ENCODE measurements at regions not wholly inside any gene's neighbourhood (a gene's known extent, or its start where the extent isn't known, plus 50 kb on each side); places are given as distances from the start of the nearest gene placed in this dataset.

DNA sequence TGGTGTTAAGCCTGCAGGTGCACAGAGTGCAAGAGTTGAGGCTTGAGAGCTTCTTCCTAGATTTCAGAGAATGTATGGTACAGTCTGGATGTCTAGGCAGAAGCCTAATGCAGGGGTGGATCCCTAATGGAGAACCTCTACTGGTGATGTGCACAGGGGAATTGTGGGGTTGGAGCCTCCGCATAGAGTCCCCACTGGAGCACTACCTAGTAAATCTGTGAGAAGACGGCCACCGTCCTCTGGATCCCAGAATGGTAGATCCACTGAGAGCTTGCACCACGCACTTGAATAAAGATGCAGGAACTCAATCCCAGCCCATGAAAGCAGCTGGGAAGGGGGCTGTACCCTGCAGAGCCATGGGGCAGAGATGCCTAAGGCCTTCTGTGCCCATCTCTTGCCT, 699.4 kb upstream of the FAM174A start:
- Histone ChIP-seq H3K36me3 (ENCODE audit: control insufficient read depth in 1 of 2, insufficient read depth in 2 of 2, low read length in 1 of 2) (no peaks in the 10 kb centered on the region), H3K4me1 (ENCODE audit: control insufficient read depth in 1 of 2, insufficient read depth in 2 of 2, low read length in 2 of 2) (no peaks in the 10 kb centered on the region), H3K27me3 (ENCODE audit: control insufficient read depth in 1 of 2, insufficient read depth in 2 of 2, low read length in 1 of 2) (no peaks in the 10 kb centered on the region), H3K27ac (ENCODE audit: low read depth in 1 of 2, low read length in 2 of 2) (no peak overlapping the region), H3K9me3 (ENCODE audit: control insufficient read depth, low read length) (no peaks in the 10 kb centered on the region), H3K4me3 (ENCODE audit: low read length in 2 of 2) (no peak overlapping the region)
- 90 to 97% methylated on average over 4 of the region's 4 CpGs for WGBS, 2 donors
- intact Hi-C loops (cut with DNase I): no loop called here
- peak in 1 of 2 donors; percentile 38 for DNase-seq
- no peak for ATAC-seq (ENCODE audit: low FRiP score)

DNA sequence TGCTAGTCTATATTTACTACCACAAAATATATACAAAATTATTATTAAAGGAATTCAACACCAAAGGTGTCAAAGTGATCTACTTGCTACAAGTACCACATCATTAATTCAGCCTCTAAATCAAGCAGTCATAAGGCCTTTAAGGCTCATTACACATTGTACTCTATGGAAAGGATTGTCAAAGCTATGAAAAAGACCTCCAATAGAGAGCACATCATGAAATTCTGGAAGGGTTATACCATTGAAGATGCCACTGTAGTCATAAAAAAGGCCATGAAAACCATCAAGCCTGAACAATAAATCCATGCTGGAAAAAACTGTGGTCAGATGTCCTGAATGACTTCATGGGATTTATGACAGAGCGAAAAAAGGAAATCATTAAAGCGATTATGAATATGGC, 708.0 kb upstream of the FAM174A start:
- intact Hi-C loops (cut with DNase I): no loop called here
- no peaks in the 10 kb centered on the region for H3K9me3 ChIP-seq (ENCODE audit: control insufficient read depth, low read length)
- H3K27ac ChIP-seq (ENCODE audit: low read depth in 1 of 2, low read length in 2 of 2): no peak overlapping the region
- H3K4me1 ChIP-seq (ENCODE audit: control insufficient read depth in 1 of 2, insufficient read depth in 2 of 2, low read length in 2 of 2): no peaks in the 10 kb centered on the region
- no peak for DNase-seq
- H3K27me3 ChIP-seq (ENCODE audit: control insufficient read depth in 1 of 2, insufficient read depth in 2 of 2, low read length in 1 of 2): no peaks in the 10 kb centered on the region
- ATAC-seq (ENCODE audit: low FRiP score): no peak
- WGBS, 2 donors: 87 to 88% methylated on average over 2 of the region's 2 CpGs
- H3K4me3 ChIP-seq (ENCODE audit: low read length in 2 of 2): no peak overlapping the region
- H3K36me3 ChIP-seq (ENCODE audit: control insufficient read depth in 1 of 2, insufficient read depth in 2 of 2, low read length in 1 of 2): no peaks in the 10 kb centered on the region

DNA sequence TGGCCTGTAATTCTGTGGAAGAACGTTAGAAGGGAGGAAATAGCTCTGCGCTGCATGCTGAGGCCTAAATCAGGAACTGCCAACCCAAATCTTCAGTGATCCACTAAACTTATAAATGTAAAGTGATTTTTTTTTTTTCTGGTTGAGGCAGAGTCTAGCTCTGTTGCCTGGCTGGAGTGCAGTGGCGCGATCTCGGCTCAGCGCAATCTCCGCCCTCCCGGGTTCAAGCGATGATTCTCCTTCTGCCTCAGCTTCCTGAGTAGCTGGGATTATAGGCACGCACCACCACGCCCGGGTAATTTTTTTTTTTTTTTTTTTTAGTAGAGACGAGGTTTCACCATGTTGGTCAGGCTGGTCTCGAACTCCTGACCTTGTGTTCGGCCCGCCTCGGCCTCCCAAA, 717.4 kb upstream of the FAM174A start:
- H3K4me1 ChIP-seq (ENCODE audit: control insufficient read depth in 1 of 2, insufficient read depth in 2 of 2, low read length in 2 of 2): no peaks in the 10 kb centered on the region
- no peak for ATAC-seq (ENCODE audit: low FRiP score)
- H3K27ac ChIP-seq (ENCODE audit: low read depth in 1 of 2, low read length in 2 of 2): no peak overlapping the region
- H3K4me3 ChIP-seq (ENCODE audit: low read length in 2 of 2): no peak overlapping the region
- no peaks in the 10 kb centered on the region for H3K36me3 ChIP-seq (ENCODE audit: control insufficient read depth in 1 of 2, insufficient read depth in 2 of 2, low read length in 1 of 2)
- no peaks in the 10 kb centered on the region for H3K9me3 ChIP-seq (ENCODE audit: control insufficient read depth, low read length)
- intact Hi-C loops (cut with DNase I): no loop called here
- WGBS, 2 donors: 90% methylated on average over 17 of the region's 17 CpGs
- no peaks in the 10 kb centered on the region for H3K27me3 ChIP-seq (ENCODE audit: control insufficient read depth in 1 of 2, insufficient read depth in 2 of 2, low read length in 1 of 2)
- peak in 1 of 2 donors; percentile 30 for DNase-seq

DNA sequence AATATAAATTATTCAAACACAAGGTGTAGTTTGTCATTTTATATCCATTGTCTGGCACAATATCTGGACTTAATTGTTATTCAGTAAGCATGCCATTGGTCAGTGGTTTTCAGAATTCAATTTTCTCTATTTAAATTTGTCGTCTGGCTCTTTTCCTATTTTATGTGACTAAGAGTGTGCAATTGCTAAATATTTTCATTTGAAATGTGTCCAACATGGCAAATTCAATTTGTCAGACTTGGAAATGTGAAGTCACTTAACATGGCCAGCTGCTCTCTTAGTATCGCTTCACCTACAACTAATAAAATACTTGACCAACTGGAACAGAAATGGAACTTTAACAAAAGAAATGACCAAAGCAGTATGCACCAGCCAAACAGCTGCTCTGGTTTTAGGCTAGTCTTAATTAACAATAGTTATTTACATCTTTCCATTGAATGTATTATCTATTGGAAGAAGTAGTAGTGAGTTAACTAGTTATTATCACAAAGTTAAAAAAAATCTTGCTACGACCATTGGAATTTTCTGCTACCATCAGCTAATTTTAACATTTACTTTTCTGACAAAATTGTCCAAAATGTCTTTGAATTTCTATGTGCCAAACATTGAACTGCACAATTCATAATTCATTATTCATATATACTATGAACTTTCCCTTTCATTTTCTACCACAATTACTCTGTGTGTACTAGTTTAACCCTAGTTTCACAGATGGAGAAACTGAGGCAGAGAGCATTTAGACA, 720.7 kb upstream of the FAM174A start:
- Histone ChIP-seq H3K27ac (ENCODE audit: low read depth in 1 of 2, low read length in 2 of 2) (no peak overlapping the region), H3K4me3 (ENCODE audit: low read length in 2 of 2) (no peak overlapping the region), H3K27me3 (ENCODE audit: control insufficient read depth in 1 of 2, insufficient read depth in 2 of 2, low read length in 1 of 2) (no peaks in the 10 kb centered on the region), H3K36me3 (ENCODE audit: control insufficient read depth in 1 of 2, insufficient read depth in 2 of 2, low read length in 1 of 2) (no peaks in the 10 kb centered on the region), H3K4me1 (ENCODE audit: control insufficient read depth in 1 of 2, insufficient read depth in 2 of 2, low read length in 2 of 2) (no peaks in the 10 kb centered on the region), H3K9me3 (ENCODE audit: control insufficient read depth, low read length) (no peaks in the 10 kb centered on the region)
- 27 to 75% methylated on average over 3 of the region's 3 CpGs for WGBS, 2 donors
- ATAC-seq (ENCODE audit: low FRiP score) (no peak), DNase-seq (no peak)
- intact Hi-C loops (cut with DNase I): no loop called here

DNA sequence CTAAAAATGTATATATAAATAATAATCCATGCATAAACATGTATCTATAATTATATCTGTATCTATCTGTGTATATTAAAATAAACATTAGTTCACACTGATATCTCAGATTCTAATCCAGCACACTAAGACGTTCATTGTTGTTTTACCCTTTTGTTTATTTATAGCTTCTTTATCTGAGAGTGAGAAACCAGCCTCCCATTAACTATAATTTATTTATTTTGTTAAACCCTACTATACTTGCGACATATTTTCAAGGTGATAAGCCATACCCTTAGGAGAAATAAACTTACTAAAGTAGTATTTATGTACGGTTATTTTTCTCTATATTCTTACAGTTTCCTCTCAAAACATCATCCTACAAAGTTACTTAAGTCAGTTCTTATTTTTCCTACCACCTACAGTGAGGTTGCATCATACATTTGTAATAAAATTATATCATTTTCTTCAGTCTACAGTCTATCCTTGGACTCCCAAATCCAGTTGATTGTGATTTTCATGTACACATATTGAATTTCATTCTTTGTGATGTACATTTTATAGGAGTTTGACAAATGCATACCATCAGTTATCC, 726.4 kb upstream of the FAM174A start:
- Histone ChIP-seq H3K9me3 (ENCODE audit: control insufficient read depth, low read length) (no peaks in the 10 kb centered on the region), H3K4me1 (ENCODE audit: control insufficient read depth in 1 of 2, insufficient read depth in 2 of 2, low read length in 2 of 2) (no peaks in the 10 kb centered on the region), H3K4me3 (ENCODE audit: low read length in 2 of 2) (no peak overlapping the region), H3K27ac (ENCODE audit: low read depth in 1 of 2, low read length in 2 of 2) (no peak overlapping the region), H3K27me3 (ENCODE audit: control insufficient read depth in 1 of 2, insufficient read depth in 2 of 2, low read length in 1 of 2) (no peaks in the 10 kb centered on the region), H3K36me3 (ENCODE audit: control insufficient read depth in 1 of 2, insufficient read depth in 2 of 2, low read length in 1 of 2) (no peaks in the 10 kb centered on the region)
- no peak for DNase-seq
- no peak for ATAC-seq (ENCODE audit: low FRiP score)
- intact Hi-C loops (cut with DNase I): no loop called here
- 19 to 38% methylated on average over 3 of the region's 3 CpGs for WGBS, 2 donors

DNA sequence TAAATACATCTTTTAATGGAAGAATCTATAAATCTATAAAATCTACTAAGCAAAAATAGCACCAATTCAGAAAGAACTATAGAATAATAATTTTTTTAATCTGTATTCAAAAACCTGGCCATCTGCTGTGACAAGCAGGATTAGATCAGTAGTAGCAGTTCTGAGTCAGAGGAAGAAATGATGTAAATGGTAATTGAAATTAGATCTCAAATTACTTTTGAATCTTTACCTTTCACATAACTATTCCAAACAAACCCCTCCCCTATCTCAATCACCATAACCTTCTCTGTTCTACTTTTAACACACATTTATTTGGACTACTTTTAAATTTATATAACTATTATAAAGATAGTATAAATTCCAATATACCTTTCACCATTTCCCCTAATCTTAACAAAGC, 727.8 kb upstream of the FAM174A start:
- Histone ChIP-seq H3K27me3 (ENCODE audit: control insufficient read depth in 1 of 2, insufficient read depth in 2 of 2, low read length in 1 of 2) (no peaks in the 10 kb centered on the region), H3K4me1 (ENCODE audit: control insufficient read depth in 1 of 2, insufficient read depth in 2 of 2, low read length in 2 of 2) (no peaks in the 10 kb centered on the region), H3K4me3 (ENCODE audit: low read length in 2 of 2) (no peak overlapping the region), H3K27ac (ENCODE audit: low read depth in 1 of 2, low read length in 2 of 2) (no peak overlapping the region), H3K36me3 (ENCODE audit: control insufficient read depth in 1 of 2, insufficient read depth in 2 of 2, low read length in 1 of 2) (no peaks in the 10 kb centered on the region), H3K9me3 (ENCODE audit: control insufficient read depth, low read length) (no peaks in the 10 kb centered on the region)
- DNase-seq (no peak), ATAC-seq (ENCODE audit: low FRiP score) (no peak)
- intact Hi-C loops (cut with DNase I): no loop called here

DNA sequence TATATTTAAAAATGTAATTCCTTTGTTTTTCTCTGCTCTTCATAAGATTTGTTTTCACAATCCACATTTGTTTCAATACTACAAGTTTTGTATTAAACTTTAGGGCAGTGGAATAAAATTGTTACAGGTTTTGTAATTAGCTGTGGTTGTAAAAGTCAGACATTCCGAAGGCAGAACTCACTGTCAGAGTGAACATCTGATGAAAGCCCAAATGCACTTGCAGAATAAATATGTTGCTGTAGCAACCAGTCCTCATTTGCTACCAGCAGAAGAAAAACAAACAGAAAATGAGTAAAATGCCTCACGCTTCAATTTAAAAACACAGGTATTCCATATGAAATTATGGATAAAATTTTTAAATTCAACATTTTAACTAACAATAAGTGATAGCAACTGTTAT, 740.1 kb upstream of the FAM174A start:
- ATAC-seq (ENCODE audit: low FRiP score): no peak
- Histone ChIP-seq H3K9me3 (ENCODE audit: control insufficient read depth, low read length) (no peaks in the 10 kb centered on the region), H3K27me3 (ENCODE audit: control insufficient read depth in 1 of 2, insufficient read depth in 2 of 2, low read length in 1 of 2) (no peaks in the 10 kb centered on the region), H3K36me3 (ENCODE audit: control insufficient read depth in 1 of 2, insufficient read depth in 2 of 2, low read length in 1 of 2) (no peaks in the 10 kb centered on the region), H3K4me3 (ENCODE audit: low read length in 2 of 2) (no peak overlapping the region), H3K4me1 (ENCODE audit: control insufficient read depth in 1 of 2, insufficient read depth in 2 of 2, low read length in 2 of 2) (no peaks in the 10 kb centered on the region), H3K27ac (ENCODE audit: low read depth in 1 of 2, low read length in 2 of 2) (no peak overlapping the region)
- intact Hi-C loops (cut with DNase I): no loop called here
- no peak for DNase-seq
- 52 to 60% methylated on average over 2 of the region's 2 CpGs for WGBS, 2 donors

DNA sequence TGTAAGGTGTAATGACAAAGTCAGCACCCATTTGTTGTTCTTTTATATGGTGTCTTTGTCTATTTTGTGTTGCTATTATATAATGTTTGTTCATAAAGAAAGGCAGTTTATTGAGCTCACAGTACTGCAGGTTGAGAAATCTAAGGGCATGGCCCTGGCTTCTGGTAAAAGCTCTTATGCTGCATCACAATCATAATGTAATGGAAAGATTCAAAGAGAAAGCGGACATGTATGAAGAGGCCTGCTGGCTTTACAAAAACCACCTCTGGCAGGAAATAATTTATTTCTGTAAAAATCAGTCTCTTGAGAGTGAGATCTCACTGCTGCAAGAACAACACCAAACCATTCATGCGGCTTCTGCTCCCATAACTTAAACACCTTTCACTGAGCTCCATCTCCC, 746.7 kb upstream of the FAM174A start:
- no peak overlapping the region for H3K4me3 ChIP-seq (ENCODE audit: low read length in 2 of 2)
- WGBS, 2 donors: 26 to 78% methylated on average over 2 of the region's 2 CpGs
- ATAC-seq (ENCODE audit: low FRiP score): no peak
- no peaks in the 10 kb centered on the region for H3K36me3 ChIP-seq (ENCODE audit: control insufficient read depth in 1 of 2, insufficient read depth in 2 of 2, low read length in 1 of 2)
- DNase-seq: no peak
- intact Hi-C loops (cut with DNase I): no loop called here
- peaks cover 3% of the 10 kb centered on the region for H3K9me3 ChIP-seq (ENCODE audit: control insufficient read depth, low read length)
- H3K27ac ChIP-seq (ENCODE audit: low read depth in 1 of 2, low read length in 2 of 2): no peak overlapping the region
- H3K27me3 ChIP-seq (ENCODE audit: control insufficient read depth in 1 of 2, insufficient read depth in 2 of 2, low read length in 1 of 2): no peaks in the 10 kb centered on the region
- H3K4me1 ChIP-seq (ENCODE audit: control insufficient read depth in 1 of 2, insufficient read depth in 2 of 2, low read length in 2 of 2): no peaks in the 10 kb centered on the region

DNA sequence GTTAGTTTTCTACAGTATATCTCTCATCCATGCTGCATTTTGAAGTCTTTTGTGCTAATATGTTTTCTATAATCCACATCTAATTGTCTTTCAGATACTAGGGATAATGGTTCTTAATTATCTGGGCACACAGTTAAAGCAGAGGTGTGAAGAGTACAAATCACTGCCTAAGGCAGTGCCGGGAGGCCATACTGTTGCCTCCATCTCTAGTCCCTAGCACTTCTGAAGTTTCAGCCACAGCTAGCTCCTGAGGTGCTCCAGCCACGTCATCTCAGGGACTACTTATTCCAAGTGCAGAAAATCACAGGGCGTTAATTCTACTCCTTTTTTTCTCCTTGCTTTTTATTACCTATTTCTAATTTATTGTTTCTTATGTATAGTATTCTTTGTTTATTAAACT, 760.0 kb upstream of the FAM174A start:
- ATAC-seq (ENCODE audit: low FRiP score) (no peak), DNase-seq (no peak)
- intact Hi-C loops (cut with DNase I): no loop called here
- H3K36me3 ChIP-seq (ENCODE audit: control insufficient read depth in 1 of 2, insufficient read depth in 2 of 2, low read length in 1 of 2): no peaks in the 10 kb centered on the region
- no peaks in the 10 kb centered on the region for H3K27me3 ChIP-seq (ENCODE audit: control insufficient read depth in 1 of 2, insufficient read depth in 2 of 2, low read length in 1 of 2)
- no peaks in the 10 kb centered on the region for H3K4me1 ChIP-seq (ENCODE audit: control insufficient read depth in 1 of 2, insufficient read depth in 2 of 2, low read length in 2 of 2)
- H3K9me3 ChIP-seq (ENCODE audit: control insufficient read depth, low read length): no peaks in the 10 kb centered on the region
- H3K4me3 ChIP-seq (ENCODE audit: low read length in 2 of 2): no peak overlapping the region
- WGBS, 2 donors: 45 to 47% methylated on average over 3 of the region's 3 CpGs
- H3K27ac ChIP-seq (ENCODE audit: low read depth in 1 of 2, low read length in 2 of 2): no peak overlapping the region
